Esophagus squamous epithelium (tissue), 5 donors: ENCODE measurements at regions not wholly inside any gene's neighbourhood (a gene's known extent, or its start where the extent isn't known, plus 50 kb on each side); places are given as distances from the start of the nearest gene placed in this dataset.
A peak's percentile ranks its signal among the peaks of the same experiment; 100 is the strongest.
"Not testable (repeated sequence)": the region's sequence is repeated elsewhere in the genome, so short reads cannot be mapped to it uniquely, and the experiment has no call there.

Experiments used
- DNase-seq: peaks from one replicate; lab custom pipeline; 2025; lab: John Stamatoyannopoulos, UW
- H3K27ac ChIP-seq, 4 donors: fragments of 200-600 bp; sonication (generic); one replicate each; pipeline ENCODE4 v1.5.1; 2016 to 2019; ENCODE audit warnings: mild to moderate bottlenecking in 1 of 4
- H3K27me3 ChIP-seq, 4 donors: fragments of 200-600 bp; sonication (generic); 1 replicate in 3 of 4; 2 replicates in 1 of 4; pipeline versions ENCODE4 v1.5.1 to v1.6.0; 2017 to 2021; ENCODE audit warnings: antibody characterized with exemption in 1 of 4
- H3K36me3 ChIP-seq, 3 donors: fragments of 200-600 bp; sonication (generic); one replicate each; pipeline ENCODE4 v1.5.1; 2016 to 2019
- H3K4me1 ChIP-seq, 3 donors: fragments of 200-600 bp; sonication (generic); one replicate each; pipeline ENCODE4 v1.5.1; 2017 to 2019
- H3K4me3 ChIP-seq, 4 donors: fragments of 200-600 bp; sonication (generic); 1 replicate in 3 of 4; 2 replicates in 1 of 4; pipeline ENCODE4 v1.5.1; 2016 to 2019; ENCODE audit warnings: mild to moderate bottlenecking in 2 of 4, moderate library complexity in 1 of 4
- H3K9me3 ChIP-seq, 3 donors: fragments of 200-600 bp; sonication (generic); one replicate each; pipeline ENCODE4 v1.5.1; 2016 to 2019
- CTCF ChIP-seq, 6 experiments: fragments of 450-650 bp in 4 of 6; fragments of 200-600 bp in 2 of 6; sonication (generic) in 2 of 6; IDR thresholded peaks; one replicate each; pipeline ENCODE4 v1.5.1; 2016 to 2019; ENCODE audit warnings: antibody characterized with exemption in 6 of 6, mild to moderate bottlenecking in 4 of 6, moderate library complexity in 4 of 6
- POLR2A ChIP-seq, 4 donors: fragments of 450-650 bp; IDR thresholded peaks; one replicate each; pipeline ENCODE4 v1.6.1; 2017; ENCODE audit warnings: antibody characterized with exemption in 4 of 4, mild to moderate bottlenecking in 4 of 4, moderate library complexity in 3 of 4
- WGBS, 2 donors: methylation state at CpG; one replicate each; pipeline ENCODE4 v1.1.5; 2018; 5-methylcytosine and 5-hydroxymethylcytosine counted together
- intact Hi-C: fragments of 100-400 bp; cut with DNase I; formaldehyde crosslinking; loops from one replicate; pipeline ENCODE4 v1.15.0; 2022
- donor health status: DM: yes; HTN: yes; CAD: no.

- no peaks in the 10 kb centered on the region for H3K36me3 ChIP-seq
- no peak overlapping the region for H3K27ac ChIP-seq
- H3K4me1 ChIP-seq: peaks cover 0 to 26% (median 14%) of the 10 kb centered on the region in 3 donors
- WGBS, 2 donors: 92 to 97% methylated on average over 2 of the region's 2 CpGs
- no peaks in the 10 kb centered on the region for H3K9me3 ChIP-seq
- no peaks in the 10 kb centered on the region for H3K27me3 ChIP-seq
- TF ChIP-seq CTCF (IDR thresholded peaks at IDR 0.05) (no peak), POLR2A (IDR thresholded peaks at IDR 0.05) (no peak)
- intact Hi-C loops: loop anchor here (10.0 kb wide), 1 partner anchor 148 kb away; the partner anchor contains the start of gene ADSS2
- no peak overlapping the region for H3K4me3 ChIP-seq
- no peak for DNase-seq
These were observed 145.2 kb downstream of the ADSS2 start for GRCh38 chr1:244306544-244306943.

DNA sequence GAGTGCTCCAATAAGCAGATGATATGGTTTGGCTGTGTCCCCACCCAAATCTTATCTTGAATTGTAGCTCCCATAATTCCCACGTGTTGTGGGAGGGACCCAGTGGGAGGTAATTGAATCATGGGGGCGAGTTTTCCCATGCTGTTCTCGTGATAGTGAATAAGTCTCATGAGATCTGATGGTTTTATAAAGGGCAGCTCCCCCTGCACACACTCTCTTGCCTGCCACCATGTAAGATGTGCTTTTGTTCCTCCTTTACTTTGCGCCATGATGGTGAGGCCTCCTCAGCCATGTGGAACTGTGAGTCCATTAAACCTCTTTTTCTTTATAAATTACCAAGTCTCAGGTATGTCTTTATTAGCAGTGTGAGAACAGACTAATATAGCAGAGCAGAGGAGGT, 142.5 kb downstream of the ADSS2 start:
- H3K4me1 ChIP-seq: peaks cover 0 to 15% (median under 1%) of the 10 kb centered on the region in 3 donors
- WGBS, 2 donors: 87% methylated on average over 4 of the region's 4 CpGs
- DNase-seq, H3K27ac ChIP-seq, H3K27me3 ChIP-seq, H3K9me3 ChIP-seq, H3K36me3 ChIP-seq, H3K4me3 ChIP-seq: not testable (repeated sequence)
- intact Hi-C loops: loop anchor here (10.0 kb wide), 1 partner anchor 146 kb away; the partner anchor contains the start of gene ADSS2

DNA sequence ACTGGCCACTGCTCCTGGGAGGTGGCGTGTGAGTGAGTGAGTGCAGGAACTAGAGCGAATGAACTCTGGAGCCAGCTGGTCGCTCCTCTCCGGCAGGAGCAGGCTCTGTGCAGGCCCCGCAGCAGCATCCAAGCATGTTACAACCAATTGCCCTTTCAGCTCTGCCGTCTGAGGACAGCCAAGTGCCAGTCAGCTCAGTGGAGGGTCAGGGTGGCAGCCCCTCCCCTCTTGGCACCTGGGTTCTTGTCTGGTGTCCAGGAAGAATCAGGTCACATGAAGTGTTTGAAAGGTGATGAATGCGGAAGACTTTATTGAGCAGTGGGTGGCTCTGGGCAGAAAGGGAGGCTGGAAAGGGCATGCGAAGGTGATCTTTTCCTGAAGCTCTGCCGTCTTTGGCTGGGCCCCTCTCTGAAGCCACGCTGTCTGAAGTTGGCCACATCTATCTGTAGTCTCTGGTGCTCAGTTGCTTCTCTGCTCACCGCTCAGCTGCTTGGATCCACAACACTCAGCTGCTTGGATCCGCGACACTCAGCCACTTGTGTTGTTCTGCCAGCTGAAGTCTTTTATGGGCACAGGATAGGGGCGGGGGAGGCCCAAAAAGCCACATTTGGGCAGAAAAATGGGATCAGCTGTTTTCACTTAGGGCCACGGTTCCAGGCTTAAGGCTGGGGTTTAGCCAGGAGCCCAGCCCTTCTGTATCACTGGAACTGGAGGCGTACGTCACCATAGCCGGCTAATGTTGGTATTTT, 139.8 kb downstream of the ADSS2 start:
- no peak overlapping the region for H3K4me3 ChIP-seq
- H3K27ac ChIP-seq: peak overlapping the region; percentile 19 to 68 (median 54)
- H3K4me1 ChIP-seq: peaks cover 0 to 14% (median 0%) of the 10 kb centered on the region in 3 donors
- no peaks in the 10 kb centered on the region for H3K9me3 ChIP-seq
- WGBS, 2 donors: 43 to 60% methylated on average over 14 to 15 of the region's 18 CpGs
- intact Hi-C loops: no loop called here
- H3K27me3 ChIP-seq: no peaks in the 10 kb centered on the region
- no peaks in the 10 kb centered on the region for H3K36me3 ChIP-seq
- TF ChIP-seq POLR2A (IDR thresholded peaks at IDR 0.05) (no peak), CTCF (IDR thresholded peaks at IDR 0.05) (no peak)
- DNase-seq: no peak

GRCh38 chr1:244313346-244313745, 138.4 kb downstream of the ADSS2 start:
- TF ChIP-seq POLR2A (IDR thresholded peaks at IDR 0.05): no peak
- no peak for TF ChIP-seq CTCF (IDR thresholded peaks at IDR 0.05)
- Histone ChIP-seq H3K27ac (no peak overlapping the region), H3K36me3 (no peaks in the 10 kb centered on the region), H3K4me1 (peaks cover 0 to 14% (median 0%) of the 10 kb centered on the region in 3 donors), H3K27me3 (no peaks in the 10 kb centered on the region), H3K9me3 (no peaks in the 10 kb centered on the region), H3K4me3 (no peak overlapping the region)
- intact Hi-C loops: no loop called here
- 78 to 81% methylated on average over 8 of the region's 9 CpGs for WGBS, 2 donors
- DNase-seq: no peak

DNA sequence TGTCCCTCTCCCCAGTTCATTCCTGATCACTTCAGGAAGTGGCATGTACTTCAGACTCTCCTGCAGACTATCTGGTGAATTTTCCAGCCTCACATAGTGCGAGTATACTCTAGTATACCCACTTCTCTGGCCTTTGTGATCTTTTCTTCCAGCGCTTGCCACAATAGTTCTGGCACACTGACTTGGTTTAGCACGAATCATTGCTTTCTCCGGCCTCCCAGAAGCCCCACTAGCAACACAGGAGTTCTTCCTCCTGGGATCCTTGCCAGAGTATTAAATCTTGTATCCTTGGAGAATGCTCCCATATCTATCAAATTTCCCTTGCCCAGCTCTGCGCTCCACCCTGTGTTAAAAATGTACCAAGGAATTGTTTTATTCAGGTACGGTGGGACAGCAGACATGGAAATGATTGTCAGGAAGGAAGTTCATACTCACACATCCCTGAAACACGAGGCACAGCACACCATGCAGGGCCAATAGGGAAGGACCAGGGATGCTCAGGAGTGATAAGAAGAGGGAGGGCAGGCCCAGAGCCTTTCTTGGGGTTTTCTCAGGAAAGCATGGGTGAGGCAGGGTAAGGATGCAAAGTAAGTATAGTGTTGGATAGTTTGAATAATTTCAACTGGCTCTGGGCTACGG, 136.7 kb downstream of the ADSS2 start:
- intact Hi-C loops: no loop called here
- TF ChIP-seq CTCF (IDR thresholded peaks at IDR 0.05) (no peak), POLR2A (IDR thresholded peaks at IDR 0.05) (no peak)
- WGBS, 2 donors: 53 to 61% methylated on average over 6 to 8 of the region's 8 CpGs
- DNase-seq: no peak
- H3K9me3 ChIP-seq: no peaks in the 10 kb centered on the region
- no peak overlapping the region for H3K4me3 ChIP-seq
- H3K27ac ChIP-seq: no peak overlapping the region
- H3K27me3 ChIP-seq: no peaks in the 10 kb centered on the region
- no peaks in the 10 kb centered on the region for H3K36me3 ChIP-seq
- peaks cover 0 to 20% (median 0%) of the 10 kb centered on the region in 3 donors for H3K4me1 ChIP-seq
